ENCODE measurements at regions not wholly inside any gene's neighbourhood (a gene's known extent, or its start where the extent isn't known, plus 50 kb on each side); places are given as distances from the start of the nearest gene placed in this dataset.

DNA sequence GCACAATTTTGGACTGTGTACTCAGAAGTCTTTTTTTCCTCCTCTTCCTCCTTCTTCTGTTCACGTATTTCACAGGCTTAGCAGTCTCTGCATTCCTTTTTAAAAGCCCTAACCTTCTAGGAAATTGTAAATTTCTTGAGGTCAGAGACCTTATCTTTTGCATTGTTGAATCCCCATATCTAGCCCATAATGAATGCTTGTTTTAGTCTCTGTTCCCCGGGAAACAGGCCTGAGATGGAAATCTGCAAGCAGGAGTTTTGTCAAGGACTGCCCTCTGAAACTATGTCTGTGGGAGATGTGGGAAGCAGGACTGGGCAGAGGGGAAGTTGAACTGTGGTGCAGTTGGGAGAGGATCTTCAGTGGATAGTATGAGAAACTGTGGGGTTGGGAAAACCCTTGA, 272.2 kb upstream of the DAB1 start:
- FAIRE-seq, result no peak

DNA sequence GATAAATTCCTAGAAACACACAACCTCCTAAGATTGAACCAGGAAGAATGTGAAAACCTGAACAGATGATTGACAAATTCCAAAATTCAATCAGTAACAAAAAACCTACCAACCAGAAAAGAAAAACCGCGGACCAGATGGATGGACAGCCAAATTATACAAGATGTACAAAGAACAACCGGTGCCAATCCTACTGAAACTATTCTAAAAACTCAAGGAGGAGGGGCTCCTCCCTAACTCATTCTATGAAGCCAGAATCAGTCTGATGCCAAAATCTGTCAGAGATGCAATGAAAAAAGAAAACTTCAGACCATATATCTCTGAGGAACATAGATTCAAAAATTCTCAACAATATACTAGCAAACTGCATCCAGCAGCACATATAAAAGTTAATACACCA, 262.4 kb upstream of the DAB1 start:
- FAIRE-seq, result no peak

DNA sequence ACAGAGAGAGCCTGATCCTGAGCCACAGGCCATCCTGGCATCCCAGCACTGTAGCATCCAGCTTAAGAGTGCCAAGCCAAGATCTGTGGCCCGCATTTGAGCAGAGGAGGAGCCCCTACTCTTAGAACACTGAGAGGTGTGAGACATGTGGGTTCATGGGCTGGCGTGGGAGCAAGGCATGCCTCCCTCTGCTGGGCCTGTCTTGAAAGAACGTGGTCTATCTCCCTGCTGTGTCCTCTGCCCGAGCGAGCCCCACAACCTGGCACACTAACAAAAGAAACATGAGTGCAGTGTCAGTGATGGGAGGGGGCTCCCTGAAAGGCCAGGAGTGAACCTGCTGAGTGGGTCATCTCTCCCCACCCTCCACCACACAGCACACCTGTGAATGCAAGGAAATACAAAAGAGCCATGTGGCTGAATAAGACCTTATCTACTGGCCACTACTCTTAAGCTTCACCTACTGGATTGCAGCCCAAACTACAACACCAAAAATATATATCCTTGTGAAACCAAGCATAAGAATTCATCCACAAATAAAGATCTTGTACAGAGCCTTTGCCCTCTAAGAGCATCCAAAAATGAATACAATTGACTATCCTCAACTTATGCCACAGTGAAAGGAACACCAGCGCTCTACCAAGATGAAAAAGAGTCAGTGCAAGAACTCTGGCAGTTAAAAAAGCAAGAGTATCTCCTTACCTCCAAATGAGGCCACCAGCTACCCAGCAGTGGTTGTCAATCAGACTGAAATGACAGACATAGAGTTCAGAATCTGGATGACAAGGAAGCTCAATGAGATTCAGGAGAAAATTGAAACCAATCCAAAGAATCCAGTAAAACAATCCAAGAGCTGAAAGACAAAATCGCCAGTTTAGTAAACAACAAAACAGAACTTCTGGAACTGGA, 259.4 kb upstream of the DAB1 start:
- FAIRE-seq, result no peak

DNA sequence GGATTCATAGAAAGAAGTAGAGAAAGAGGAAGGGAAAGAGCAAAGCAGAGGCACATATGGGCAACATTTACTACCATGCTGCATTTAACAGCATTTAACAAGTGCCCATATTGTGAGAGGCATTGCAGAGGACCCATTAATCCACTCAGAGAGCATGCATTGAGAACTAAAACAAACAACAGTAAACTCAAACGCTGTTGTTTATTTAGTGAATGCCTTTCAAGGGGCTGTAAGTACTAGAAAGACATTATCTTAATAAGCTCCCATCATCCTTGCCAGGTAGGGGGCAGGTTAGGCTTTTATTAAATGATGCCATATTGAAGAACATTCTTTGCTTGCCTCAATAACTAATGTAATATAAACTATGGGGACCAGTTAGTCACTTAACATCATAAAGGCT, 254.3 kb upstream of the DAB1 start:
- no peak for FAIRE-seq

DNA sequence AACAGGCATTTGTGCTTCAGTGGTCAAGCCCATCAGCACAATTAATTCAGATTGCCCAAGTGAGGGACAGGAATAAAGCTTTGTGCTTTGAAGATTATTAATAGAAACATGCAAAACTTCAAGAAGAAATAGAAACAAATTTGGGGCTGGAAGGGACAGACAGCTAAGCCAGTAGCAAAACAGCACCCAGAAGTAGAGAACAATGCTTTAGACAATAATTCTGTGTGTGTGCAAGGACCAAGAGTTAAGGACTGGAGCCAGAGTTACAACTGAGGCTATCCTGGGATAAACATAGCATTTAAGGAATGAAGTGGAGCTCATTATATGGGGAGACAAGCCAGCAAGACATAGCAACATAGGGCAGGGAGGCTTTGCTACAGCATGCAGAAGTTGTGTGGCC, 251.9 kb upstream of the DAB1 start:
- no peak for FAIRE-seq

DNA sequence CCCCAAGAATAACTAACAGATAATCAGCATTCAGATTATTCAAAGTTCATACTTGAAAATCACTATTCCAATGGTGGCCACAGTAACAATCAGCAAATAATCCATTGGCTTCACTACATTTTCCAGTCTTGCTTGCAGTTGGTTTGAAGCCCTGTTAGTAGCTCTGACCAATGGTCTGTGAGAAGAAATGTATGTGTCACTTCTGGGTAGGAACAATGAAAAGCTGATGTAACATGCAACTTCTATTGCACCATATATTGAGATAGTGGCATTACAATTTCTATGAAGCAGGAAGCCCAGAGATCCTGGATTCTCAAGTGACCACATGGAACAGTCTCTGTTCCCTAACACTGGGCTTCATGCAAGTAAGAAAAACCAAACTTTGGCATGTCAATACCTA, 250.9 kb upstream of the DAB1 start:
- FAIRE-seq, result no peak

DNA sequence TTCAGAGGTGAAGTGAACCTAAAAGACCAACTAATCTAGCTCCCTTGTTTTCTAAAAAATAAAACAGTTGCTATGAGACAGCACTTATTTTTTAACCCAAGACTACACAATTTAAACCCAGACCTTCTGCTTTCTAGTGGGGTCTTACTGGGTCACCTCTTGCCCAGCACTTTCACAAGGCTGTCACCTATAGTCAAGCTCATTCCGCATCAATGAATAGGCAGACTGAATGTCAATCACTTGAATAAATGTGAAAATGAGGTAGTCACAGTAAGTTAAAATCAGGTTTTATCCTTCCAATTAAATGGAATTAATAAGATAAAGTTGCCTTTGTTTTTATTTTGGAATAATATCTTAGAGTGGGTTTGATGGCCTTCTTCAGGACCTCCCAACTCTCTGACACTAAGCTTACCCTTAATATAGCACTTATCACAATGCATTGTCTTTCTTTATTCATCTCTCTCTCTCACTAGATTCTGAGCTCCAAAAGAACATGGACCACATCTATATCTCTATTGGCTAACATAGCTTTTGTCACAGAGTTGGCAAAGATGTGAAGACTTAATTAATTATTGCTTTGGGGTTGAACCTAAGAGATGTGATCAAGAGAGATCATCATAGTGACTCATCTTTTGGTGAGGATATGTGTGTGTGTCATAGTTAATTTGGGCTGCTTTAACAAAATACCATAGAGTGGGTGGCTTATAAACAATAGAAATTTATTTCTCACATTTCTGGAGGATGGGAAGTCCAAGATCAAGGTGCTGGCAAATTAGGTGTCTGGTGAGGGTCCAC, 248.7 kb upstream of the DAB1 start:
- FAIRE-seq, result no peak

DNA sequence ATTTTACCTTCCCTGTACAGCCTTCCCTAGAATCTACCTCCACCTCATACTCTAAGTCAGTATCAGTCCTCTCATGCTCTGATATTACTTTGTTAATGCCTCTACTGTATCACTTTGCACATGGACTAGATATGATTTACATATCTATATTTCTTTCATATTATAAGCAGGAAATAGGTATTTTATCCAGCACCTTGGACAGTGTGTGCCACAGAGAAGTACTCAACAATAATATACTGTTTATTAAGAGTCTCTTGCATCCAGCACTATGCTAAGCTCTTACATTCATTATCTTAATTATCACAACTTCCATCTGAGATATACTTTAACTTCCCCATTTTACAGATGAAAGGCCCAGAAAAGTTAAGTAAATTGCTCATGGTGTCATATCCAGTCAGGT, 247.9 kb upstream of the DAB1 start:
- FAIRE-seq, result no peak

DNA sequence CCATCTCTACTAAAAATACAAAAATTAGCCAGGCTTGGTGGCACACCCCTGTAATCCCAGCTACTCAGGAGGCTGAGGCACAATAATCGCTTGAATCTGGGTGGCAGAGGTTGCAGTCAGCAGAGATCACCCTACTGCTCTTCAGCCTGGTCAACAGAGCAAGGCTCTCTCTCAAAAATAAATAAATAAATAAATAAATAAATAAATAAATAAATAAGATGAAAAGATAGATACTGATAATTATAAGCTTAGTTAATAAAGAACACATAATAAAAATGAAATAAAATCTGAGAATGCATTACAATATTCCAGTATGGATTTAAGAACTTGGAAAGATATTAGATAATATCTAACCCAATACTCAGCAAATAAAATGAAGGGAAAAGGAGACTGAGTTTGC, 235.9 kb upstream of the DAB1 start:
- FAIRE-seq, result no peak

DNA sequence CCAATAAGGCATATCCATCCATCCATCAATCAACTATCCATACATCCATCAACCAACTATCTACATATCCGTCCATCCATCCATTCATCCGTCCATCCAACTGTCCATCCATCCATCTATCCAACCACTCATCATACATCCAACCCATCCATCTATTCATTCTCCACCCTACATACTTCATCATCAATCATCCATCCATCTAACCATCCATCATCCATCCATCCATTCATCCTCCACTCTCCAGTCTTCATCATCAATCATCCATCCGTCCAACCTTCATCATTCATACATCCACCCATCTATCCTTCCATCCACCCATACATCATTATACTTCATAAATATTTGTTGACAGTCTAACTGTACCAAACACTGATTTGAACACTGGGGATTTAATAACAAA, 231.3 kb upstream of the DAB1 start:
- FAIRE-seq, result no peak

DNA sequence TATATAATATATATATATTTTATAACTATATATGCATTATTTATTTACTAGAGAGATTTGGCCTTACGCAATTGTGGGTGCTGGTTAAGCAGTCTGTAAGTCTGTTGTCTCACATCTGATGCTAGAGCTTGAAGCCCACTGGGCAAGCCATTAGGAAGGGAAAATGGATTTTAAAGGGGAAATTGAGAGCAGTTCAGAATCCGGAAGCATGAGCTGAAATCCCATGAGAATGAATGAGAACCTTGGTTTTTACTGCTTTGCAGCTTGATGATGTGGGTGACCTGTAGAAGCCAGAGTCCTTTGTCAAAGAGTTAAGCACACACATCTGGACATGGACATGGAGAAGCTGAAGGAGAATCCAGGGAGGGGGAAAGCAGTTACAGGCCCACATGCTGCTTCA, 220.8 kb upstream of the DAB1 start:
- FAIRE-seq, result no peak

DNA sequence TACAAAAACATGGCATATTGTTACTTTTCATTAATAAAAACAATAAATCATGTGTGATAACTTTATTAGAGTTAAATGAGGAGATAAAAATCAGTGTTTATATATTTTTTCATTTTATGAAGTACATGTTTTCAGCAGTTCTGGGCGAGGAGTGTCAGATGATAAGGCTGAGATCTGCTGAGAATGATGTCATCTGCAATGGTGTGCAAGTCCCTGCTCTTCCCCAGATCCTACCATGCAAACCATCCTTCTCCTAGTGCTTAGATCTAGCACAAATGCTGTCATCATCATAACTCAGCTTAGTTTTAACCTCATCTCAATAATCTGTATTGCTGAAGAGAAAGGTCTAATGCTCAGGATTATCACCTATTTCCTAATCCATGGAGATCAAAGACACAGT, 214.4 kb upstream of the DAB1 start:
- no peak for FAIRE-seq

DNA sequence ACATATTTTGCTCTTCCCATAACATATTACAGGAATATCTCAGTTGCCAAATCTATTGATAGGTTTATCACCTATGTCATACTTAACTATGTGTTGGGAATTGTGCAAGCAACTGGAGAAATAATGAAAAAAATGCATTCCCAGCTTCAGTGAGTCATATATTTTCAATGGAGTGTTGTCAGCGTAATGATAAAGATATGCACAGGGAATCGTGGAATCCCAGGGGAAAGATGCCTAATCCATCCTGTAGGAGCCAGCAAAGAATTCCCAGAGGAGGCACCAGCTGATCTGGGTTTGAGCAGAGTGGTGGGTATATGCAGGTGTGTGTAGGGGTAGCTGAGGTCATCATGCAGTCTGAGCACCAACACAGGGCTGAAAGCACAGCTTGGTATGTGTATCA, 213.3 kb upstream of the DAB1 start:
- FAIRE-seq, result no peak

DNA sequence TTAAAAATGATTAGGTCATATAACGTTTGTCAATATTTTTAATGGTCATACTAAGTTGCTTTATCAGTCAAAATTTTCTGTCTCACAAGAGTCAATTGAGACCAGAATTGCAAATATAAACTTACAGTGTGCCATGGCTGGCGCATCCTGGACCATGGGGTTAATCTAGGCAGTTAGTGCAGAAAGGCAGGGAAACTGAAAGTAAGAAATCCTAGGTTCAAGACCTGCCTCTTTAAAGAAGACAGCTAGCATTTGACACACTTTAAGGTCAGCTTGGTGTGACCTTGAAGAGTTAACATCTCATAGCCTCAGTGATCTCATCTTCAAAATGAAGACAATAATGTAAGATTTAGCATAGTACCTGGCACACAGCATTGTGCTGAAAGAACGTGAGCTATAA, 210.0 kb upstream of the DAB1 start:
- no peak for FAIRE-seq

DNA sequence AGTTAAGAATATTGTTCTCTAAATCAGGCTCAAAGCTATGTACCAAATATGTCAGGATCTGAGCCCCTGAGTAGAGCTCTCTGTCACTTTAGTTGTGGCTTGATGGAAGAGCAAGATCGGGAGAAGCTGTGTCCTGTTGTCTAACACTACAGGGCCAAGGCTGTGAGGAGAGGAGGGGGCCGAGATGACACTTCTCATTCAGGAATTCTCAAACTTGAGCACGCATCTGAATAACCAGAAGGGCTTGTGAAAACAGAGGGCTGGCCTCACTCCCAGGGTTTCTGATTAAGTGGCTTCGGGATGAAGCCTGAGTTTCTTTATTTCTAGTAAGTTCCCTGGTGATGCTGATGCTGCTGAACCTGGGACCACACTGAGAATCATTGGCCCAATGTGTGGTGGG, 209.2 kb upstream of the DAB1 start:
- no peak for FAIRE-seq

DNA sequence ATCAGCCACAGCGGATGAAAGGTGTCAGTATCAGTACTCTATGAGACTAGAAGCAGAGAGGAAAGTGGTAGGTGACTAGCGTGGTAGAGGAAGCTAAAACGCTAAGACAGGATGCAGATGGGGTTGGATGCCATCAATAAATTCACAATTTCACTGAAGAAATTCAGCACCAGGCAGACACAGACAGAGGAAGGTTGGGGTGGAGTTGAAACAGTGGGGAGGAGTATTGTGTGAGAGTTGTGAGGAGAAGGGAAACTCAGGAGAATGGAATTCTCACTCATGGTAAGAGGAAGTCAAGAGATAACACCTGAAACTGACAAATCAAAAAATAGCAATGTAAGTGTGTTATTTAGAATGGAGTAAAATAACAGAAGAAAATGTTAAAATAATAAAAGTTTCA, 208.5 kb upstream of the DAB1 start:
- FAIRE-seq, result no peak

DNA sequence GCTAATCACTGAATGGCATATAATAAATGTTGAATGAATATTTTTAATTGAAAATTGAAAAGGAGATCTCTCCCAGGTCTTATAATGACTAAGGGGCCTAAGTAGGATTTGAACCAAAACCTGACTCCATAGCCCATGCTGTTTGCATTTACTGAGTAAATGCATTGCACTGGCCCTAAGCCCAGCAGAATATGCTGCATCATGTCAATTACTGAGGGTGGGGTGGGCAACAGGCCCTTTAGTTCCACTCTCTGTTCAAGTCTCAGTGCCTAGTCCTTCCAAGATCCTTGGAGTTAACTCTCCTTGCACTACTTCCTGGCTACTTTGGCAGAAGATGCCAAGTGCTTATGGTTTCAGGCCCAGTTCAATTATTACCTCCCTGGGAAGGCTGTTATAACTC, 203.8 kb upstream of the DAB1 start:
- no peak for FAIRE-seq

DNA sequence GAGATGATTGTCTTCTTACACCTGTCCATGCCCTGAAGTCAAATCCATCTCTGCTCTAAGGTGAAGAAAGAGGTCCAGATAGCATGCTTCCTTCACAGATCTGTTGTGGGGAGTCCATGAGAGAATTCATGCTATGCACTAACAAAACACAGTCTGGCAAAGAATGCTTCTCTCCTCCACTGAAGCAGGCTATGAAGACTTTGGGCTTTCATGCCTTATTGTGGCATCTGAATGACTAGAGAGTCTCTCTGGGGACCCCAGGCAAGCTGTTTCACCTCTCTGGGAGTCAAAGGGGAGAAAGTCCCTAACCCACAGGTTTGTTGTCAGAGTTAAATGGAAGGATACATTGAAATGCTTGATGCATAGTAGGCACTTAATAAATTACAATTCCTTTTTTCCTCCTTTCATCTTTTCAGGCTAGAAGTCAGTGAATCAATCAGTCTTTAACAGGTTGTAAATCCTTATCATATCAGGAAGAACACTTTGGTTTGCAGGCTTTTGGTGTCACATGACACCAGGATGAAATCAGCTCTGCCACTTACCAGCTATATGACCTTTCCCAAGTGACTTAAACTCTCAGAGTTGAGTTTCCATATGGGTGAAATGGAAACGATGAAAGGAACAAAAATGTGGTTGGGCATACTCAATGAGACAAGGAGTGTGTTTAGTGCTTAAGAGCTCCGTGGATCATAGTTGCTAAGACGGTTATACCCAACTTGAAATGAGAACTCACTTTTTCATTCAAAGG, 200.1 kb upstream of the DAB1 start:
- no peak for FAIRE-seq

DNA sequence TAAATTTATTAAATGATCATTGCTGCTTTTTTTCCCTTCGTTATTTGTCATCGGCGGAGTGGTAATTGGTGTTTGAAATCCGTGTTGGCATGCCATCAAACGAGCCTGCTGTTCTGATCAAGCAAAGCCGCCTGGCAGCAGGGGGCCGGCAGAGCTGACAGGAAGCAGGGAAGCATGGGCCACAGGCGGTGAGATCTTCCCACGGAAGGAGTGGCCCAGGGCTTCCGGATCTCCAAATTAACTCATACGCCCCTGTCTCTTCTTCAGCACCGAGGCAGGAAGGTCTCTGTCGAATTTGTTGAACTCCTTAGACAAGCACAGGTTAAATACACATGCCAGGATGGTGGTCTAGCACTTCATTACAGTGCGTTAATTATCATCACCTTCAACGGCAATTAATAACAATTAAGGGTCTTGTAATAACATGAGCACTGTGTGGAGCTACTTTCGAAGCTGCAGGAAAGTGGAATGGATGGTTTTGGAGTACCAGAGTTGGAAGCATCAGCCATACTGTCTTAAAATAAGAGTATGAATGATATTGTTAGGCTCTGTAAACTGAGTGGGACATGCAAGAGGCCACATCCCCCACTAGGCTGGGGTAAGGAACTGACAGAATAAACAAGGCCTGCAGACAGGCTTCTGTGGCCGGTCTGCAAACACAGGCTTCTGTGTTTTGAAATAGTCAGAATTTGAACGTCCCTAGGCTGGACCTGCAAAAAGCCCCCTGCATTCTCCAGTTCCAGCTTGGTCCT, 199.4 kb upstream of the DAB1 start:
- no peak for FAIRE-seq

DNA sequence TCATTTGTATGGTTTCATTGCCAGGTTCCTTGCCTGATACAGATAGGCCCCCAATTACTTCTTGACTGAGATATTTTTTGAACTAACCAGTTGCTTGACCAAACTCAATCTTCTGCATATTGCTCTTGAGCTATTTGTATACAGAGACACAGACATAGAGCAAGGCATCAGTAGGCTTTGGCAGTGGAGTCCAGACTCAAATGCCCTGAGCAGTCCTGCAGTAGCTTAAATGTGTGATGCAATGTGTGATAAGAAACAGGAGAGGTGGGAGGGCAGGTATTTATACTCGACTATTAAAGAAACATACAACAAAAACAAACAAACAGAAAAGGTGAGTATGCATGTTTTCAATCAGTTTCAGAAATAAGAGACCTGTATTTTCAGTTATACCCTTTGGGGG, 197.9 kb upstream of the DAB1 start:
- FAIRE-seq, result no peak

DNA sequence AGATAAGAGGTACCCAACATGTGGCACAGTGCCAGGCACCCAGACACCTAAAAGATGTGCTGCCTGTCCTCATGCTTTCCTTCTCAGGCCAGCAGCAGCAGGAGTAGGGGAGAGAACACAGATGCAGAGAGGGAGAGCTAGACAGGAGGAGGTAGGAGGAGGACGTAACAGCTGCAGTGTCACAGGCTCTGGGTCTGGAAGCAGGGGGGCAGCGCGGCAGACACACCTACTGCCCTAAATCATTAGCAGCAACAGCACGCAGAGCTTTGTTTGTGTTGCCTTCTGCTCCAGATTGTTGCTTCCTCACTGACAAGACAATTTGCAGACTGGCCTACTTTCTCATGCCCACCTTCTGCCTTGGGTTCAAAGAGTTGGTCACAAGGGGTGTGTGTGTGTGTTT, 196.7 kb upstream of the DAB1 start:
- FAIRE-seq, result no peak

DNA sequence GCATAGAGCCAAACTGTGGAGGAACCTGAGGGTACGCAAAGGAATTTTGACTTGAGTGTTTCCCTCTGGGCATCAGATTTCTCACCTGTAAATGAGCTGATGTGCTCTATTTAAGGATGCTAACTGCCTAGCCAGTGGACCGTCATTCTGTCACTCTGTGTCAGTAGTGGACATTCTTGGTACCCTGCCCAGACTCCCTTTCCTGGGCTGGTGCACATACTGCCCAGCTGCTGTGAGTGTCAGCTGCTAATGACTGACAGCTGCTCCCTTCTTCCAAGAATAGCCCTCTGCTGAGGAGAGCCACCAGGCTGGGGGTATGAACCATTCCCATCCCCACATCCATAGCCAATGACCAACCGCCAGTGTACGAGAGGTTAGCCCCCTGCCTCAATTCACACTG, 193.1 kb upstream of the DAB1 start:
- FAIRE-seq, result no peak

DNA sequence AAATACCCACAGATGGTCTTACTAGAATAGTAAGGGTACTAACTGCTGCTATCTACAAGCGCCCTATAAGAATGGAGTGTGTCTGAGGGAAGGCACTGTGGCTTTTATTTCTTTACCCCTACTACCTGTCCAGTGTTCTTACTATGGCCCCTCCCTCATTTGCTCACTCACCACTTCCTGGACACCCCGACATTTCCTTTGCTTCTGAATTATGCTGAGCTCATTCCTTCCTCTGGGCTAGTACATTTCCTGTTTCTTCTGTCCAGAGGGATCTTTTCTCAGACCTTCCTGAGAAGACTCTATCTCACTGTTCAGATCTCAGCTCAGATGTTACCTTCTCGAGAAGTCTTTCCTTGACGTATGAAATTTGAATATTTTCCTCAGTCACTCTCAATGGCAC, 192.1 kb upstream of the DAB1 start:
- FAIRE-seq, result no peak
